ENCODE measurements at regions not wholly inside any gene's neighbourhood (a gene's known extent, or its start where the extent isn't known, plus 50 kb on each side); places are given as distances from the start of the nearest gene placed in this dataset.
"Not testable (repeated sequence)": the region's sequence is repeated elsewhere in the genome, so short reads cannot be mapped to it uniquely, and the experiment has no call there.

- DNase-seq: peak in 1 of 3 donors; percentile 6
- POLR2A ChIA-PET: not testable (repeated sequence)
These were observed 185.1 kb upstream of the NOTCH2NLA start for GRCh38 chr1:146413911-146414310.

GRCh38 chr1:146411923-146412322 lies 183.1 kb upstream of the NOTCH2NLA start:
- H3K4me1 ChIP-seq (ENCODE audit: control extremely low read depth in 1 of 4, control insufficient read depth in 4 of 4, insufficient read depth in 4 of 4, low read length in 3 of 4); H3K27me3 ChIP-seq (replicated peaks in 2 of 5; ENCODE audit: control insufficient read depth in 4 of 5, insufficient read depth in 5 of 5, low read length in 4 of 5); H3K9me3 ChIP-seq (ENCODE audit: control extremely low read depth in 1 of 5, control insufficient read depth in 4 of 5, insufficient read depth in 2 of 5, low read depth in 1 of 5, low read length in 4 of 5); POLR2A ChIA-PET; CTCF ChIA-PET; H3K27ac ChIP-seq (ENCODE audit: insufficient read depth in 1 of 2, low read depth in 1 of 2, low read length in 2 of 2, poor library complexity in 1 of 2, severe bottlenecking in 2 of 2); H3K4me3 ChIP-seq (ENCODE audit: control insufficient read depth in 1 of 7, extremely low read depth in 1 of 7, insufficient read depth in 4 of 7, low read depth in 2 of 7, low read length in 6 of 7); DNase-seq; H3K36me3 ChIP-seq (ENCODE audit: control insufficient read depth in 4 of 4, insufficient read depth in 4 of 4, low read length in 3 of 4): not testable (repeated sequence)
- no CpG with 5 or more reads among the region's 3 CpGs for WGBS (ENCODE audit: insufficient coverage)

More at GRCh38 chr1:146413911-146414310, 185.1 kb upstream of the NOTCH2NLA start:
- CTCF ChIA-PET; H3K27ac ChIP-seq (ENCODE audit: insufficient read depth in 1 of 2, low read depth in 1 of 2, low read length in 2 of 2, poor library complexity in 1 of 2, severe bottlenecking in 2 of 2); H3K27me3 ChIP-seq (replicated peaks in 2 of 5; ENCODE audit: control insufficient read depth in 4 of 5, insufficient read depth in 5 of 5, low read length in 4 of 5); H3K4me1 ChIP-seq (ENCODE audit: control extremely low read depth in 1 of 4, control insufficient read depth in 4 of 4, insufficient read depth in 4 of 4, low read length in 3 of 4); H3K9me3 ChIP-seq (ENCODE audit: control extremely low read depth in 1 of 5, control insufficient read depth in 4 of 5, insufficient read depth in 2 of 5, low read depth in 1 of 5, low read length in 4 of 5); H3K36me3 ChIP-seq (ENCODE audit: control insufficient read depth in 4 of 4, insufficient read depth in 4 of 4, low read length in 3 of 4): not testable (repeated sequence)
- peak overlapping the region in 1 of 7 experiments; percentile 38 for H3K4me3 ChIP-seq (ENCODE audit: control insufficient read depth in 1 of 7, extremely low read depth in 1 of 7, insufficient read depth in 4 of 7, low read depth in 2 of 7, low read length in 6 of 7)
- no CpG with 5 or more reads among the region's 6 CpGs for WGBS (ENCODE audit: insufficient coverage)

GRCh38 chr1:146409817-146410441 lies 181.1 kb upstream of the NOTCH2NLA start:
- DNase-seq: peak; percentile 42 to 61 (median 57)
- 60% methylated on average over 1 of the region's 26 CpGs for WGBS (ENCODE audit: insufficient coverage)
- H3K36me3 ChIP-seq (ENCODE audit: control insufficient read depth in 4 of 4, insufficient read depth in 4 of 4, low read length in 3 of 4); CTCF ChIA-PET; H3K27me3 ChIP-seq (replicated peaks in 2 of 5; ENCODE audit: control insufficient read depth in 4 of 5, insufficient read depth in 5 of 5, low read length in 4 of 5); POLR2A ChIA-PET; H3K9me3 ChIP-seq (ENCODE audit: control extremely low read depth in 1 of 5, control insufficient read depth in 4 of 5, insufficient read depth in 2 of 5, low read depth in 1 of 5, low read length in 4 of 5); H3K4me1 ChIP-seq (ENCODE audit: control extremely low read depth in 1 of 4, control insufficient read depth in 4 of 4, insufficient read depth in 4 of 4, low read length in 3 of 4); H3K27ac ChIP-seq (ENCODE audit: insufficient read depth in 1 of 2, low read depth in 1 of 2, low read length in 2 of 2, poor library complexity in 1 of 2, severe bottlenecking in 2 of 2): not testable (repeated sequence)
- H3K4me3 ChIP-seq (ENCODE audit: control insufficient read depth in 1 of 7, extremely low read depth in 1 of 7, insufficient read depth in 4 of 7, low read depth in 2 of 7, low read length in 6 of 7): peak overlapping the region in 1 of 7 experiments; percentile 25

- WGBS (ENCODE audit: insufficient coverage): no CpG with 5 or more reads among the region's 24 CpGs
- DNase-seq: peak in 2 of 3 donors; percentile 6 to 11
- H3K4me3 ChIP-seq (ENCODE audit: control insufficient read depth in 1 of 7, extremely low read depth in 1 of 7, insufficient read depth in 4 of 7, low read depth in 2 of 7, low read length in 6 of 7); H3K4me1 ChIP-seq (ENCODE audit: control extremely low read depth in 1 of 4, control insufficient read depth in 4 of 4, insufficient read depth in 4 of 4, low read length in 3 of 4); POLR2A ChIA-PET; H3K9me3 ChIP-seq (ENCODE audit: control extremely low read depth in 1 of 5, control insufficient read depth in 4 of 5, insufficient read depth in 2 of 5, low read depth in 1 of 5, low read length in 4 of 5); H3K36me3 ChIP-seq (ENCODE audit: control insufficient read depth in 4 of 4, insufficient read depth in 4 of 4, low read length in 3 of 4); H3K27me3 ChIP-seq (replicated peaks in 2 of 5; ENCODE audit: control insufficient read depth in 4 of 5, insufficient read depth in 5 of 5, low read length in 4 of 5); CTCF ChIA-PET; H3K27ac ChIP-seq (ENCODE audit: insufficient read depth in 1 of 2, low read depth in 1 of 2, low read length in 2 of 2, poor library complexity in 1 of 2, severe bottlenecking in 2 of 2): not testable (repeated sequence)
These were observed 180.4 kb upstream of the NOTCH2NLA start for GRCh38 chr1:146409116-146409801.

- POLR2A ChIA-PET; H3K9me3 ChIP-seq (ENCODE audit: control extremely low read depth in 1 of 5, control insufficient read depth in 4 of 5, insufficient read depth in 2 of 5, low read depth in 1 of 5, low read length in 4 of 5); CTCF ChIA-PET; H3K36me3 ChIP-seq (ENCODE audit: control insufficient read depth in 4 of 4, insufficient read depth in 4 of 4, low read length in 3 of 4); H3K27me3 ChIP-seq (replicated peaks in 2 of 5; ENCODE audit: control insufficient read depth in 4 of 5, insufficient read depth in 5 of 5, low read length in 4 of 5); H3K4me1 ChIP-seq (ENCODE audit: control extremely low read depth in 1 of 4, control insufficient read depth in 4 of 4, insufficient read depth in 4 of 4, low read length in 3 of 4); H3K4me3 ChIP-seq (ENCODE audit: control insufficient read depth in 1 of 7, extremely low read depth in 1 of 7, insufficient read depth in 4 of 7, low read depth in 2 of 7, low read length in 6 of 7); H3K27ac ChIP-seq (ENCODE audit: insufficient read depth in 1 of 2, low read depth in 1 of 2, low read length in 2 of 2, poor library complexity in 1 of 2, severe bottlenecking in 2 of 2): not testable (repeated sequence)
- 40% methylated on average over 3 of the region's 7 CpGs for WGBS (ENCODE audit: insufficient coverage)
- DNase-seq: peak in 2 of 3 donors; percentile 22 to 24
These were observed 172.5 kb upstream of the NOTCH2NLA start for GRCh38 chr1:146401281-146401825.

GRCh38 chr1:146400173-146401121 lies 171.6 kb upstream of the NOTCH2NLA start:
- H3K4me1 ChIP-seq (ENCODE audit: control extremely low read depth in 1 of 4, control insufficient read depth in 4 of 4, insufficient read depth in 4 of 4, low read length in 3 of 4); H3K4me3 ChIP-seq (ENCODE audit: control insufficient read depth in 1 of 7, extremely low read depth in 1 of 7, insufficient read depth in 4 of 7, low read depth in 2 of 7, low read length in 6 of 7); H3K36me3 ChIP-seq (ENCODE audit: control insufficient read depth in 4 of 4, insufficient read depth in 4 of 4, low read length in 3 of 4); H3K27ac ChIP-seq (ENCODE audit: insufficient read depth in 1 of 2, low read depth in 1 of 2, low read length in 2 of 2, poor library complexity in 1 of 2, severe bottlenecking in 2 of 2); POLR2A ChIA-PET; DNase-seq; CTCF ChIA-PET; H3K9me3 ChIP-seq (ENCODE audit: control extremely low read depth in 1 of 5, control insufficient read depth in 4 of 5, insufficient read depth in 2 of 5, low read depth in 1 of 5, low read length in 4 of 5); H3K27me3 ChIP-seq (replicated peaks in 2 of 5; ENCODE audit: control insufficient read depth in 4 of 5, insufficient read depth in 5 of 5, low read length in 4 of 5): not testable (repeated sequence)
- 91% methylated on average over 4 of the region's 8 CpGs for WGBS (ENCODE audit: insufficient coverage)

Data from common myeloid progenitor, CD34-positive (primary cell).